Activated naive CD4-positive, alpha-beta T cell (primary cell): ENCODE measurements at regions not wholly inside any gene's neighbourhood (a gene's known extent, or its start where the extent isn't known, plus 50 kb on each side); places are given as distances from the start of the nearest gene placed in this dataset.
"Not testable (repeated sequence)": the region's sequence is repeated elsewhere in the genome, so short reads cannot be mapped to it uniquely, and the experiment has no call there.

Source experiments
- DNase-seq, 4 experiments: peaks; one replicate each; lab custom pipeline; 2025; lab: John Stamatoyannopoulos, UW

DNA sequence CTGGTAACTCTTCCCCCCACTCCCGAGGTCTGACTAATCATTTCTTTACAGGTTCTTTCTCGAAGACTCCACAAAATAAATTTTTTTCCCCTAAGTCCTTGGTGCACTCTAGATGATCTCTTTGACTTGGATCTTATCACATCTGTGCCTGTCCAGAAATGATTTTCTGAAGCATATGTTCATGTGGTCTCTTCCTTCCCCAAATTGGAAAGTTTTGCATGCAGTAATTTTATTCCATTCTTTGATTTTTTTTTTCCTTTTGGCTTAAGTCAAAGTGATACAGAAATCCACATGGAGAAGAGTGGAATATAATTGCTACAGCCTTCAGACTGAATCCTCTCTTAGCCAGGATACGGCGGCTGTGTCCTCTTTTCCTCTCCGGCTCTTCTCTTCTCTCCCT, 213.3 kb downstream of the BMP4 start:
- DNase-seq, result no peak

DNA sequence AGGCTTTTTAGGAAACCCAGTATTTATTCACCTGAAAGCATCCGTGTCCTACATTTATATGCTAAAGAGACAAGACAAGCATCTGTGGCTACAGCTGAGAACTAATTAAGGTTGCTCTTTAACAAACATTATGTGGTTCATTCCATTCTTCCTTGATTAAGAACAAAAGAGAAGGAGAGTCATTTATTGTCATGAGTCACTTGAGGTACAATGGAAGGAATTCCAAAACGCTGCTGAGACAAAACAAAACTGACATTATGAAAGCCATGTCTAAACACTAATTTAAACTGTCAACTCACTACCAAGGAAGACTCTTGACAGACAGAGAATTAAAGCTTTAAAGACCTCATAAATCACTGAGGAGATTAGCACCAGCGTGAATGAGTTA, 214.4 kb downstream of the BMP4 start:
- no peak for DNase-seq

DNA sequence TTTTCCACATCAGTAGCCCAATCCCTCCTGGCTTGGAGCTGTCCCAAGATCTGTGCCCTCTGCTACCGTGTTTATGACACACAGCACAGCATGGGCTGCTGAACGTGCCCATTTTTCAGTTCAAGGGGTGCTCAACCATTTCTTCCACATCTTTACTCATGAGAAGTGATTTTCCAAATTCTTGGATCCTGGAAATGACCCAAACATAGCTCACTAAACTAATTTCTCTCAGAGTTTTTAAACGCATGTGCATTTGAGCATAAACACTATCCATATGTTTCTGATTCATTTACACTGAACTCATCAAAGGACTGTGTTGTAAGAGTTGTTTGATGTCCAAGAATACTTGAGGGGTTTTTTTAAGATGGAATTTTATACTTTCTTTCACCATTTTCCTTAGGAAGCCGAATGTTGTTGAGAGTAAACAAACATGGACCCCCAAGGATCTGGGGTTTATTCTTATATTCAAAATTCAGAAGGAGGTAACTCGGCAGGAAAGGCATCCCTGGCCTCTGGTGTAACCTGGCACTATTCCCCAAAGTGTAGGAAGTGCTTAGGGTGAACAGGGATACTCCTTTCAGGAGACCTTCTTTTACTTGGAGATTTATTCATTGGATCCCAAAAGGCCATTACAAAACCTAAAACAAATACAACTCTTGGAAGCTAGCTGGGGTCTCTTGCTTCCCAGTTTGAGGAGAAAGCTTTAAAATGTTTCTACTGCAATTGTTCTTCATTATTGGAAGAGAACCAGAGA, 215.0 kb downstream of the BMP4 start:
- DNase-seq, result no peak

GRCh38 chr14:53740570-53740969, 216.1 kb downstream of the BMP4 start:
- no peak for DNase-seq

DNA sequence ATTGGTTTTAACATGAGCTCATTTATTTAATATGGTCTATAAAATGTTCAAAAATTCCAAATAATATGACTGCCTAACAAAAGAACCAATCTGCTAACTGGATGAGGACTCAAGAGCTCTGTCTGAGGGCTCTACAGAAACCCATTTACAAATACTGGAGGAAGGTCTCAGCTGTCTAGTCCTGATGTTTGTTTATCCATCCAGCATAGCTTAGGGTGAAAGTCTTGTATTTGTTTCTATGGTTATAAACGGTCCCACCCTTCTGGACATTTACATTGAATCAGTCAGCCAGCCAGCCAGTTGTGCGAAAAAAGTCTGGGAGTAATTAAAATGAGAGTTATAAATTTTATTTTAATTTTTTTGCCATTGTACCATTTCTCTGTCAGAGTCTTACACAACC, 220.7 kb downstream of the BMP4 start:
- no peak for DNase-seq

GRCh38 chr14:53723221-53723620, 233.4 kb downstream of the BMP4 start:
- no peak for DNase-seq

- no peak for DNase-seq
These were observed 237.1 kb downstream of the BMP4 start for GRCh38 chr14:53719536-53719935.

DNA sequence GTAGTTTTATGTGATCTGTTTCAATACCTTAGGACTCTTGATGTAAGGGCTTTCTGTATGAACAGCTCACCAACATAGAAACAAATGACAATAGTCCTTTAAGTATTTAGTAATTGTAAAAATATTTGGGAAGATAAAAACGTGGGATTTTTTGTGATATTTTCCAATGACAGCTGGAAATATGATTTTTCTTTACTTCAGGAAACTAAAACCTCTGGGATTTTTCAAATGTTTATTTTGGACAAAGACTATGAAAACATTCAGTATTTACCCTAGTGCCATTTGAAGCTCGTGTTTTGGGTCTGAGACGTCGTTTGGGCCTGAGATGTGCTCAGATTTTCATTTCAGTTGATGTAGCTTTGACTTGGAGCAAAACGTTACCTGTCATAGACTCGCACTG, 240.0 kb downstream of the BMP4 start:
- DNase-seq, result no peak

GRCh38 chr14:53715193-53715721, 241.4 kb downstream of the BMP4 start:
- DNase-seq, result no peak

DNA sequence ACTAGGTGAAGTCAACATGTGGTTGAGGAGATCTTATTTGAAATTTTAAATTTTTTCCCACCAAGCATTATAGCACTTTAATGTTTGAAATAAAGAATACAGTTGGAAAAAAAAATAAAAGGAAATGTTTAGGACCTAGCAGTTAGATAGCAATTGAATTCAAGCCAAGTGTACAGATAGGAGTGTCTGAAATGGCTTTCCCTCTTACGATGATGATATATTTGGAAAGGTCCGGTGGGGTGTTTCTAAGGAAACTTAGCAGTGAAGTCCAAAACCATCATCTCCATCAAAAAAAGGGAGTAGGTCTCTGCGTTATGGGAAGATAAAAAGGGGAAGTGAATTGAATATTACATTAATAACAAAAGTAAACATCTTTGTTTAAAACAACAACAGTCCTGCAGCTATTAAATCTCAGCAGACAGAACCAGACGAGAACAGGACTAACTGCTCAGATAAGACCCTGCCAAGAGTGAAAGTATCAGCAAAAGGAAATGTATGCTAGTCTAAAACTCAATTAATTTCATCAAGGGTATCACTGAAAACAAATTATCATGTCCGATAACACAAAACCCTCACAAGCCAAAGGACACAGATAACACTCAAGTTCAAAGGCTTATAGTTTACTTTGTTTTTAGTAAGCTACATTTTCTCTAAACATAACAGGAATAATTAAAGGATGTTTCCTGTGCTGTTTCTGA, 242.0 kb downstream of the BMP4 start:
- DNase-seq, result no peak

DNA sequence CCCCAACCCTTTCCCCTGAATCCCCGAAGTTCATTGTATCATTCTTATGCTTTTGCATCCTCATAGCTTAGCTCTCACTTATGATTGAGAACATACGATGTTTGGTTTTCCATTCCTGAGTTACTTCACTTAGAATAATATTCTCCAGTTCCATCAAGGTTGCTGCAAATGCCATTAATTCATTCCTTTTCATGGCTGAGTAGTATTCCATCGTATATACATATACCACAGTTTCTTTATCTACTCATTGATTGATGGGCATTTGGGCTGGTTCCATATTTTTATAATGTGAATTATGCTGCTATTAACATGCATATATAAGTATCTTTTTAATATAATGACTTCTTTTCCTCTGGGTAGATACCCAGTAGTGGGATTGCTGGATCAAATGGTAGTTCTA, 243.7 kb downstream of the BMP4 start:
- not testable (repeated sequence) for DNase-seq

- DNase-seq, result no peak
These were observed 245.4 kb downstream of the BMP4 start for GRCh38 chr14:53711205-53711604.

- DNase-seq, result no peak
These were observed 246.0 kb downstream of the BMP4 start for GRCh38 chr14:53710615-53711014.

DNA sequence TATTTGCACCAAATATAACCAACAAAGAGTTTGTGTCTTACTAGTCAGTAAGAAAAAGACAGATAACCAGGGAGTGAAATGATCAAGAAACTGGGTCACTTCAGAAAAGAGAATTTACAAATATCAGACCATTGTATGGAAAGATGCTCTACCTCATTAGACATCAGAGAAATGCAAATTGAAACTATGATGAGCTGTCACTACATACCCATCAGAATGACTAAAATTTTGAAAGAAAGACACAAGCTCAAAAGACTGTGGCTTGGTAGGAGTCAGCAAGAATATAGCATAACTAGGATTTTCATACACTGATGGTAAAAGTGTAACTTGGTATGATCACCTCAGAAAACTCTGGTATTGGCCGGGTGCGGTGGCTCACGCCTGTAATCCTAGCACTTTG, 247.2 kb downstream of the BMP4 start:
- no peak for DNase-seq

- DNase-seq, result no peak
These were observed 253.2 kb downstream of the BMP4 start for GRCh38 chr14:53703457-53703856.

- no peak for DNase-seq
These were observed 255.3 kb downstream of the BMP4 start for GRCh38 chr14:53701108-53701875.

DNA sequence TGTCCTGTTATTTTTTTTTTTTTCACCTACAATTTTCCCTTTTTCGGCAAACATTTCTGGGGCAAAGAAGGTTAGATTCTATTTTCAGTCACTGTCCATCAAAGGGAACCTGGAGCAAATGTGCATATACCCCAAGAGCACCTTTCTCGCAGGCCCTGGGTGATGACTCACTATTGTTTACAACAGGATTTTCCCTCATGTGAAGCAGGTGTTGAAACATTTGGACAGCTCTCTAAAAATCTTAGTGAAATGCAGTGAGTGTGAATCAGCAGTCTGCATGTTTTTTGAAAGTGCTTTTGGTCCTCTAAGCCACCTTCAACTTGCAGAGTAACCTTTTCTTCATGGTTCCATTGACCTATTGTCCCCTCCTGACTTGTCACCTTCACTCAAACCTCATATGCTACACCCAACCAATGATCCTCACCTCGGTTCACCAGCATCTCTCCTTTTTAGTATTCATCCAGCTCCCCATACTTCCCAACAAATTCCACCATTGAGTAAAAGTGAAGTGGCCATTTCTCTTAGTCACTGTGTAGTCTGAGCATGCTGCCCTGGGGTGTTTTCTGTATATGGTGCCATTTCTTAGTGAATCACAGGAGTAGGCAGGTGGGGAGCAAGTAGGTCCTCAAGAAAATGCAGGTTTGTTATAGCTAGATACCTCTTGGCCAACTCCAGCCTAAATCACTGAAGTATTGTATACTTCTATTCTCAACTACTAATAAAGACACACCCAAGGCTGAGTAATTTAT, 260.2 kb downstream of the BMP4 start:
- no peak for DNase-seq

DNA sequence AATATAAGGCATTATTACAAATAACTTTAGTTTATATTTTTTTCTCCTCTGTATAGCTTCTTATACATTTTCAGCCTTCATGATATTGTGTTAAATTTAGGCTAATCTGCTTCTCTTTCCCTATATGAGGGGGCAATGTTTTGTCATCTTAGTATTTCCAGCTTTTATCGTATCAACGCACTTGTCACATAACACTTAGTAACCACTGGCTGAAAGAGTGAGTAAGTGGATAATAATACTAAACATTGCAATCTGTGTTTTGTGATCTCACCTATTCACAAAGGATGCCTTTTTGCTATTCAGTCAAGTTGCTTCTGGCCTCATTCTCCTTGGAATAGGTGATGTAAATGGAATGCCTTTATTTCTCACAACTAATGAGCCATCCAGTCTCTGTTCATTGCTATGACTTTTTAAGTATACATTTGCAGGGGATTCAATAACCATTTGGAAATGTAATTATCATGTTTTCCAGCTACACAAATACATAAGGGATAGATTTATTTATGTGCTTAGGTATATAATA, 260.9 kb downstream of the BMP4 start:
- no peak for DNase-seq

GRCh38 chr14:53692885-53693284, 263.7 kb downstream of the BMP4 start:
- no peak for DNase-seq

- no peak for DNase-seq
These were observed 264.2 kb downstream of the BMP4 start for GRCh38 chr14:53692451-53692850.

- no peak for DNase-seq
These were observed 273.4 kb downstream of the BMP4 start for GRCh38 chr14:53683229-53683628.

GRCh38 chr14:53672526-53672925, 284.1 kb downstream of the BMP4 start:
- DNase-seq, result no peak
